ENCODE measurements at regions not wholly inside any gene's neighbourhood (a gene's known extent, or its start where the extent isn't known, plus 50 kb on each side); places are given as distances from the start of the nearest gene placed in this dataset.

- no peak for TF ChIP-seq REST (IDR thresholded peaks at IDR 0.05; ENCODE audit: insufficient read depth in 1 of 2, low read depth in 2 of 2, low read length in 2 of 2)
- no peak for TF ChIP-seq POLR2AphosphoS5 (IDR thresholded peaks at IDR 0.05; ENCODE audit: low read depth, low read length)
- no peak for TF ChIP-seq FOXP2 (optimal IDR thresholded peaks at IDR 0.05; ENCODE audit: borderline replicate concordance, extremely low read depth, extremely low read length, insufficient read depth)
Measured at GRCh38 chr21:22575165-22575584, 1577.0 kb downstream of the NCAM2 start.
